GM18873 (cell line): ENCODE measurements at regions not wholly inside any gene's neighbourhood (a gene's known extent, or its start where the extent isn't known, plus 50 kb on each side); places are given as distances from the start of the nearest gene placed in this dataset.

Experiments
- ATAC-seq: cut with Tn5 transposase; IDR thresholded peaks from one replicate; pipeline ENCODE4 v1.9.1; 2021; ENCODE audit warnings: mild to moderate bottlenecking, moderate library complexity, moderate number of reproducible peaks; ENCODE audit not compliant: unreplicated experiment, low FRiP score

- peak; percentile 55 for ATAC-seq
Observed at GRCh38 chr2:118223992-118224894, 136.0 kb downstream of the INSIG2 start.

- no peak for ATAC-seq
Observed at GRCh38 chr2:118223511-118223991, 135.3 kb downstream of the INSIG2 start.

GRCh38 chr2:118222672-118223421, 134.6 kb downstream of the INSIG2 start:
- ATAC-seq, result no peak

GRCh38 chr2:118222273-118222594, 134.0 kb downstream of the INSIG2 start:
- no peak for ATAC-seq

- peak; percentile 47 for ATAC-seq
Observed at GRCh38 chr2:118221536-118222272, 133.4 kb downstream of the INSIG2 start.

- ATAC-seq, result no peak
Observed at GRCh38 chr2:118219611-118220010, 131.3 kb downstream of the INSIG2 start.

GRCh38 chr2:118216224-118216623, 128.0 kb downstream of the INSIG2 start:
- ATAC-seq, result no peak

GRCh38 chr2:118209727-118210126, 121.5 kb downstream of the INSIG2 start:
- ATAC-seq, result no peak

- ATAC-seq, result no peak
Observed at GRCh38 chr2:118207889-118208288, 119.6 kb downstream of the INSIG2 start.

- peak; percentile 87 for ATAC-seq
Observed at GRCh38 chr2:118202707-118203303, 114.5 kb downstream of the INSIG2 start.

GRCh38 chr2:118198268-118198667, 110.0 kb downstream of the INSIG2 start:
- no peak for ATAC-seq

GRCh38 chr2:118197011-118197675, 108.9 kb downstream of the INSIG2 start:
- ATAC-seq, result no peak

GRCh38 chr2:118190474-118190873, 102.2 kb downstream of the INSIG2 start:
- no peak for ATAC-seq

- ATAC-seq, result no peak
Observed at GRCh38 chr2:118186858-118187254, 98.6 kb downstream of the INSIG2 start.

GRCh38 chr2:118186110-118186857, 98.0 kb downstream of the INSIG2 start:
- peak; percentile 75 for ATAC-seq

GRCh38 chr2:118185210-118186109, 97.2 kb downstream of the INSIG2 start:
- ATAC-seq, result peak; percentile 56

- ATAC-seq, result no peak
Observed at GRCh38 chr2:118183381-118183780, 95.1 kb downstream of the INSIG2 start.

- no peak for ATAC-seq
Observed at GRCh38 chr2:118179445-118179844, 91.2 kb downstream of the INSIG2 start.
